Testis (tissue), 2 donors: ENCODE measurements at regions not wholly inside any gene's neighbourhood (a gene's known extent, or its start where the extent isn't known, plus 50 kb on each side); places are given as distances from the start of the nearest gene placed in this dataset.

Source experiments
- DNase-seq: peaks from one replicate; pipeline ENCODE4 v3.0.0-alpha.2; 2019
- H3K27ac ChIP-seq, 2 donors: fragments of 200-600 bp; sonication (generic); one replicate each; pipeline ENCODE4 v1.5.1; 2019
- H3K27me3 ChIP-seq: fragments of 200-600 bp; sonication (generic); one replicate; pipeline ENCODE4 v1.5.1; 2019
- H3K36me3 ChIP-seq: fragments of 200-600 bp; sonication (generic); one replicate; pipeline ENCODE4 v1.5.1; 2017; ENCODE audit warnings: low read depth; ENCODE audit errors: missing control alignments
- H3K4me1 ChIP-seq: fragments of 200-600 bp; sonication (generic); one replicate; pipeline ENCODE4 v1.5.1; 2019
- H3K4me3 ChIP-seq, 2 donors: fragments of 200-600 bp; sonication (generic); one replicate each; pipeline ENCODE4 v1.5.1; 2017 to 2019
- H3K9me3 ChIP-seq: fragments of 200-600 bp; sonication (generic); one replicate; pipeline ENCODE4 v1.5.1; 2017
- POLR2A ChIP-seq: fragments of 450-650 bp; IDR thresholded peaks from one replicate; pipeline ENCODE4 v1.6.1; 2017; ENCODE audit warnings: antibody characterized with exemption, mild to moderate bottlenecking, moderate library complexity
- WGBS, 2 donors: methylation state at CpG; one replicate each; pipeline ENCODE4 v1.1.5; 2018; 5-methylcytosine and 5-hydroxymethylcytosine counted together
- intact Hi-C: fragments of 100-400 bp; cut with DNase I; formaldehyde crosslinking; loops from one replicate; pipeline ENCODE4 v1.15.1; 2023; ENCODE audit warnings: low total_unique reads
- TF ChIP-seq, protein P1 (sequence below), 3 experiments: fragments of 450-650 bp in 2 of 3; fragments of 200-600 bp in 1 of 3; sonication (generic) in 1 of 3; IDR thresholded peaks; one replicate each; pipeline ENCODE4 v1.5.1; 2016 to 2019; ENCODE audit warnings: antibody characterized with exemption in 3 of 3, mild to moderate bottlenecking in 2 of 3, moderate library complexity in 1 of 3

DNA sequence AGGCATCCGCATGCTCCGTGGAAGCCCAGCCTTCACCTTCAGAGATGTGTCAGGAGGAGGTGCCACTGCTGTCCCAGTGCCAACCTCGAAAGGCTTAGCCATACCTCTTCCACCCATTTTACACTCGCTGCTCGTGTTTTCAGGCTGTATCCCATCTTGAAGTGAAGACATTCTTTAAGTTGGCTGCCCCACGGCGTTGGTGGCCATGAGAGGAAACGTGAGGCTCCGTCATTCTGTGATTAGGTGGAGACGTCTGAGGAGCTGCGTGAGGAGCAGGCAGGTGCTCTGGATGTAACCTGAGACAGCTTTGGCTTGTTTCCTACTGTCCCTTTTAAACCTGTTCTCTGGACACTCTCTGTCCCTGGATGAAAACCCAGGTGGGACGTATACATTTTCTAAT is 159.9 kb upstream of the RNF32 start:
- WGBS, 2 donors, result 81 to 85% methylated on average over 12 of the region's 12 CpGs
- intact Hi-C loops, result no loop called here

DNA sequence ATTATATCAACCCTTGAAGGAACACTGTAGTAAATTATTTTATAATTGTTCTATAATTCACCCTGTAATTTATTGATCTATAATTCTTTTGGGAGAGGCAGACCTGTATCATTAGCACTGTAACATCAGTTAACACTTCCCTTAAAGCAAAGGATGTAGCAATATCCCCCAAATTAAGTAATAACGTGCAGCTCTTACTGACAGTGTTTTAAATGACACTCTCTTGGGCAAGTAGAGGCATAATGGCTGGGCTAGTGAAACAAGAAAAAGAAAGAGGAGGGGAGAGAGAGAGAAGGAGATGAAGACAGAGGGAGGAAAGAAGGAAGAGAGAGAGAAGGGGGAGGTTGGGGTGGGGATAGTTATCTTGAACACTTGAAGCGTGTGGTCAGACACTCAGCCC is 161.0 kb upstream of the RNF32 start:
- no peak overlapping the region for H3K27ac ChIP-seq
- H3K36me3 ChIP-seq, result no peaks in the 10 kb centered on the region
- H3K9me3 ChIP-seq, result no peaks in the 10 kb centered on the region
- H3K4me1 ChIP-seq, result no peaks in the 10 kb centered on the region
- DNase-seq, result no peak
- 62 to 64% methylated on average over 2 of the region's 2 CpGs for WGBS, 2 donors
- intact Hi-C loops, result no loop called here
- H3K4me3 ChIP-seq, result no peak overlapping the region
- no peaks in the 10 kb centered on the region for H3K27me3 ChIP-seq
- TF ChIP-seq POLR2A, result no peak
- TF ChIP-seq, protein P1, sequence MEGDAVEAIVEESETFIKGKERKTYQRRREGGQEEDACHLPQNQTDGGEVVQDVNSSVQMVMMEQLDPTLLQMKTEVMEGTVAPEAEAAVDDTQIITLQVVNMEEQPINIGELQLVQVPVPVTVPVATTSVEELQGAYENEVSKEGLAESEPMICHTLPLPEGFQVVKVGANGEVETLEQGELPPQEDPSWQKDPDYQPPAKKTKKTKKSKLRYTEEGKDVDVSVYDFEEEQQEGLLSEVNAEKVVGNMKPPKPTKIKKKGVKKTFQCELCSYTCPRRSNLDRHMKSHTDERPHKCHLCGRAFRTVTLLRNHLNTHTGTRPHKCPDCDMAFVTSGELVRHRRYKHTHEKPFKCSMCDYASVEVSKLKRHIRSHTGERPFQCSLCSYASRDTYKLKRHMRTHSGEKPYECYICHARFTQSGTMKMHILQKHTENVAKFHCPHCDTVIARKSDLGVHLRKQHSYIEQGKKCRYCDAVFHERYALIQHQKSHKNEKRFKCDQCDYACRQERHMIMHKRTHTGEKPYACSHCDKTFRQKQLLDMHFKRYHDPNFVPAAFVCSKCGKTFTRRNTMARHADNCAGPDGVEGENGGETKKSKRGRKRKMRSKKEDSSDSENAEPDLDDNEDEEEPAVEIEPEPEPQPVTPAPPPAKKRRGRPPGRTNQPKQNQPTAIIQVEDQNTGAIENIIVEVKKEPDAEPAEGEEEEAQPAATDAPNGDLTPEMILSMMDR (IDR thresholded peaks at IDR 0.05), result no peak

More for the DNA sequence above, 159.9 kb upstream of the RNF32 start:
- Histone ChIP-seq H3K9me3 (no peaks in the 10 kb centered on the region), H3K27me3 (no peaks in the 10 kb centered on the region), H3K27ac (no peak overlapping the region), H3K36me3 (no peaks in the 10 kb centered on the region), H3K4me1 (no peaks in the 10 kb centered on the region), H3K4me3 (no peak overlapping the region)
- DNase-seq, result no peak
- no peak for TF ChIP-seq POLR2A
- TF ChIP-seq, protein P1 (IDR thresholded peaks at IDR 0.05), result no peak

DNA sequence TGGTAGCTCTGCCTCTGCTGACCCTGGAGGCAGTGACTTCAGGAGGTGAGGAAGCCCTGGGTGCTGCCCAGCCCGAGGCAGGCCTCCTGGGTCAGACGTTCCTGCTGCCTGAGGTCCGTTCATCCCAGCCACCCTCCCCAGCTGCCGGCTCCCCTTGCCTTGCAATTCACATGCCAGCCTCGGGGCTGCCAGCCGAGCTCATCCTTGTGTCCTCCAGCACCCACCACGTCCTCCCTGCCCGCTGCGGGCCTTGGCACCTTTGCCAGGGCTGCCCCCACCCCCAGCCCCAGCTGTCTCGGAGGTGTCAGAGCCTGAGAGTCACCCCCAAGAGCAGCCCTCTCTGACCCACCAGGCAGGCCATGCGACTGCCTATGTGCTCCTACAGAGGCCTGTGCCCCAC is 162.1 kb upstream of the RNF32 start:
- Histone ChIP-seq H3K27me3 (no peaks in the 10 kb centered on the region), H3K9me3 (no peaks in the 10 kb centered on the region), H3K4me1 (no peaks in the 10 kb centered on the region), H3K27ac (no peak overlapping the region), H3K36me3 (no peaks in the 10 kb centered on the region), H3K4me3 (no peak overlapping the region)
- TF ChIP-seq POLR2A, result no peak
- TF ChIP-seq, protein P1 (IDR thresholded peaks at IDR 0.05), result no peak
- WGBS, 2 donors, result 81 to 95% methylated on average over 4 to 11 of the region's 11 CpGs
- intact Hi-C loops, result no loop called here
- no peak for DNase-seq

DNA sequence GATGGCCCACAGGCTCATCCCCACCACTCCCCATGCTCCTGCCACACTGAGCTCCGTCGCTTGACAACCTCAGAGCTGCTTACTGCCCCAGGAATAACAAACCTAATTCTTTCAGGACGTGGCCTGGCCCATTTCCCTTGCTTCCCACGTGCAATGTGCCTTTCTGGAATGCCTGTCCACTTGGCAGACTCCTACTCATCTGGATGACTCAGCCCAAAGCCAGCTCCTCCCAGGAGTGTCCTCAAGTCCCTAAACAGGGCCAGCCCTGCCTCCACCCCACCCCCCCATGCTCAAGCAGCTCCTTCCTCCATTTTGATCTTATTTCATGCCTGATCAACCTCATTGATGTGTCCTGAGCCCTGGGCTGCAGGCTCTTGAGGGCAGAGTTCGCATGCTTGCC is 164.9 kb upstream of the RNF32 start:
- Histone ChIP-seq H3K27me3 (no peaks in the 10 kb centered on the region), H3K36me3 (no peaks in the 10 kb centered on the region), H3K27ac (no peak overlapping the region), H3K4me1 (no peaks in the 10 kb centered on the region), H3K9me3 (no peaks in the 10 kb centered on the region), H3K4me3 (no peak overlapping the region)
- peak; percentile 34 for DNase-seq
- WGBS, 2 donors, result 48 to 65% methylated on average over 5 of the region's 5 CpGs
- intact Hi-C loops, result no loop called here
- TF ChIP-seq, protein P1 (IDR thresholded peaks at IDR 0.05), result no peak
- no peak for TF ChIP-seq POLR2A

DNA sequence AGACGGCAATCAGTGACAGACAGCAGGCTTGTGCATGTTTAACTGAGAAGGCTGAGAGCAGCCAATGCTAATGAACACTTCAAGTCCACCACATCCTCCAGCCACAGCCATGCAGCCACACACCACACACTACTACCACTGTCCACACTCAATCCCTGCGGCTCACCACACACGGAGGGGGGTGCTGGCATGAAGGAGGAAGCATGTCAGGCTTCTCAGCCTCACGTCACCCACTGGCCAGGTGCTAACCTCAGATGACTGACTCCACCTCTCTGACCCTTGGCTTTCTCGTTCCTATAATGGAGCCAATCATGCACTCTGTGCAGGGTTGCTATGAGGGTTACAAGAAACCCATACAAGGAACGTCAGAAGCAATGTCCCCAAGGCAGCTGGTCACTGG is 165.4 kb upstream of the RNF32 start:
- H3K27ac ChIP-seq, result no peak overlapping the region

More for the DNA sequence above, 165.4 kb upstream of the RNF32 start:
- Histone ChIP-seq H3K27me3 (no peaks in the 10 kb centered on the region), H3K4me3 (no peak overlapping the region), H3K9me3 (no peaks in the 10 kb centered on the region), H3K4me1 (no peaks in the 10 kb centered on the region), H3K36me3 (no peaks in the 10 kb centered on the region)
- intact Hi-C loops, result no loop called here
- no peak for DNase-seq
- TF ChIP-seq, protein P1 (IDR thresholded peaks at IDR 0.05), result no peak
- no peak for TF ChIP-seq POLR2A
- 63 to 89% methylated on average over 3 to 6 of the region's 6 CpGs for whole genome bisulfite sequencing, 2 donors
